Activated CD4-positive, alpha-beta T cell treated with anti-CD3 and anti-CD28 coated beads for 24 hours (primary cell): ENCODE measurements at regions not wholly inside any gene's neighbourhood (a gene's known extent, or its start where the extent isn't known, plus 50 kb on each side); places are given as distances from the start of the nearest gene placed in this dataset.
"Not testable (repeated sequence)": the region's sequence is repeated elsewhere in the genome, so short reads cannot be mapped to it uniquely, and the experiment has no call there.

Source experiments
- DNase-seq, 2 donors: peaks; one replicate each; pipeline ENCODE4 v3.0.0-alpha.2; 2020; ENCODE audit warnings: low read depth in 2 of 2

- no peak for DNase-seq
Observed at GRCh38 chr4:108458681-108459080, 161.7 kb upstream of the RPL34 start.

GRCh38 chr4:108454227-108454626 is 166.1 kb upstream of the RPL34 start:
- no peak for DNase-seq

- DNase-seq, result no peak
Observed at GRCh38 chr4:108453366-108453765, 167.0 kb upstream of the RPL34 start.

GRCh38 chr4:108450236-108450898 is 170.0 kb upstream of the RPL34 start:
- DNase-seq, result no peak

GRCh38 chr4:108449129-108449528 is 171.2 kb upstream of the RPL34 start:
- DNase-seq, result no peak

GRCh38 chr4:108446556-108446955 is 173.8 kb upstream of the RPL34 start:
- no peak for DNase-seq

- DNase-seq, result no peak
Observed at GRCh38 chr4:108445716-108446115, 174.7 kb upstream of the RPL34 start.

- DNase-seq, result no peak
Observed at GRCh38 chr4:108443585-108443984, 176.8 kb upstream of the RPL34 start.

- DNase-seq, result peak in 1 of 2 donors; percentile 28
Observed at GRCh38 chr4:108433832-108434231, 186.5 kb upstream of the RPL34 start.

GRCh38 chr4:108433394-108433793 is 187.0 kb upstream of the RPL34 start:
- not testable (repeated sequence) for DNase-seq

- DNase-seq, result no peak
Observed at GRCh38 chr4:108432418-108432817, 188.0 kb upstream of the RPL34 start.

- DNase-seq, result no peak
Observed at GRCh38 chr4:108431986-108432385, 188.4 kb upstream of the RPL34 start.

GRCh38 chr4:108430921-108431320 is 189.5 kb upstream of the RPL34 start:
- no peak for DNase-seq

- no peak for DNase-seq
Observed at GRCh38 chr4:108429662-108430061, 190.7 kb upstream of the RPL34 start.

- DNase-seq, result no peak
Observed at GRCh38 chr4:108428923-108429322, 191.5 kb upstream of the RPL34 start.

- DNase-seq, result no peak
Observed at GRCh38 chr4:108427946-108428485, 192.4 kb upstream of the RPL34 start.

- no peak for DNase-seq
Observed at GRCh38 chr4:108426493-108426892, 193.9 kb upstream of the RPL34 start.

GRCh38 chr4:108425988-108426387 is 194.4 kb upstream of the RPL34 start:
- DNase-seq, result no peak

- DNase-seq, result no peak
Observed at GRCh38 chr4:108417923-108418322, 202.5 kb upstream of the RPL34 start.

GRCh38 chr4:108416831-108417230 is 203.5 kb upstream of the RPL34 start:
- DNase-seq, result no peak

GRCh38 chr4:108415389-108415788 is 205.0 kb upstream of the RPL34 start:
- no peak for DNase-seq

GRCh38 chr4:108411836-108412235 is 208.5 kb upstream of the RPL34 start:
- no peak for DNase-seq

GRCh38 chr4:108409691-108410090 is 210.7 kb upstream of the RPL34 start:
- not testable (repeated sequence) for DNase-seq

- no peak for DNase-seq
Observed at GRCh38 chr4:108405586-108405985, 214.8 kb upstream of the RPL34 start.
